ENCODE measurements at regions not wholly inside any gene's neighbourhood (a gene's known extent, or its start where the extent isn't known, plus 50 kb on each side); places are given as distances from the start of the nearest gene placed in this dataset.

DNA sequence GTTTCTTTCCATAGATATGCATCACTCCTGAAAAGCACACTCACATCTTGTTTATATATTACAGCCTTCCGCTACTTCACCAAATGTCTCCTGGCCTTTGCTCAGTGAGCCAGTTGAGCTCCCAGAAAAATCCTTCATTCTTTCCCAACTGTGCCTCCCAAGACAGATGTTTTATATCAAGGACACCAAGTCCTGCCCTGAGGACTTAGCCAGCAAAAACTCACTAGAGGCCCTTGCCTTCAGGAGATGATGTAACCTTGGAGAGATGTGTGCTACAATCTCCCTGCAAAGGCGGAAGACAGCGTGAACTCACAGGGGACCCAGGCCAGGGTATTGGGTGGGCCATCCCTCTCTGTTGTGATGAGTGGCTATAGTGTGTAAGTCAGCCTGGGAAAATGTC, 86.1 kb upstream of the CTAGE1 start:
- no peak for TF ChIP-seq POLR2AphosphoS5 (IDR thresholded peaks at IDR 0.05; ENCODE audit: low read depth, low read length)
- TF ChIP-seq POLR2A (IDR thresholded peaks at IDR 0.05; ENCODE audit: low read depth, low read length) = no peak
- no peak for TF ChIP-seq PAX5 (IDR thresholded peaks at IDR 0.05; ENCODE audit: insufficient read depth, low read length, severe bottlenecking)
- no peak for TF ChIP-seq TAF1 (IDR thresholded peaks at IDR 0.05; ENCODE audit: low read depth, low read length)
